VCaP (cell line): ENCODE measurements at regions not wholly inside any gene's neighbourhood (a gene's known extent, or its start where the extent isn't known, plus 50 kb on each side); places are given as distances from the start of the nearest gene placed in this dataset.

Experiments used
- H3K27ac ChIP-seq: fragments of 450-650 bp; 2 replicates; pipeline ENCODE4 v1.5.1; 2017
- TF ChIP-seq, protein P1 (sequence below): fragments of 450-650 bp; conservative IDR thresholded peaks from 2 replicates; pipeline ENCODE4 v1.5.1; 2017; ENCODE audit warnings: mild to moderate bottlenecking, moderate library complexity

DNA sequence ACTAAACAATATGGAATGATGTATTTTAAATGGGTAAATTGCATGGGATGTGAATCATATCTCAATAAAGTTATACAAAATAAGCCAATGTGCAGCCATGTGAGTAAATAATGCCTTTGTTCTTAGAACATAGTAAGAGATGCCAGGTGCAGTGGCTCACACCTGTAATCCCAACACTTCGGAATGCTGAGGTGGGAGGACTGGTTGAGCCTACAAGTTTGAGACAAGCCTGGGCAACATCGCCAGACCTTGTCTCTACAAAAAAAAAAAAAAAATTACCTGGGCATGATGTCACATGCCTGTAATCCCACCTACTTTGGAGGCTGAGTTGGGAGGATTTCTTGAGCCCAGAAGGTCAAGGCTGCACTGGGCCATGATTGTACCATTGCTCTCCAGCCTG lies 230.7 kb downstream of the RFC3 start:
- TF ChIP-seq, protein P1, sequence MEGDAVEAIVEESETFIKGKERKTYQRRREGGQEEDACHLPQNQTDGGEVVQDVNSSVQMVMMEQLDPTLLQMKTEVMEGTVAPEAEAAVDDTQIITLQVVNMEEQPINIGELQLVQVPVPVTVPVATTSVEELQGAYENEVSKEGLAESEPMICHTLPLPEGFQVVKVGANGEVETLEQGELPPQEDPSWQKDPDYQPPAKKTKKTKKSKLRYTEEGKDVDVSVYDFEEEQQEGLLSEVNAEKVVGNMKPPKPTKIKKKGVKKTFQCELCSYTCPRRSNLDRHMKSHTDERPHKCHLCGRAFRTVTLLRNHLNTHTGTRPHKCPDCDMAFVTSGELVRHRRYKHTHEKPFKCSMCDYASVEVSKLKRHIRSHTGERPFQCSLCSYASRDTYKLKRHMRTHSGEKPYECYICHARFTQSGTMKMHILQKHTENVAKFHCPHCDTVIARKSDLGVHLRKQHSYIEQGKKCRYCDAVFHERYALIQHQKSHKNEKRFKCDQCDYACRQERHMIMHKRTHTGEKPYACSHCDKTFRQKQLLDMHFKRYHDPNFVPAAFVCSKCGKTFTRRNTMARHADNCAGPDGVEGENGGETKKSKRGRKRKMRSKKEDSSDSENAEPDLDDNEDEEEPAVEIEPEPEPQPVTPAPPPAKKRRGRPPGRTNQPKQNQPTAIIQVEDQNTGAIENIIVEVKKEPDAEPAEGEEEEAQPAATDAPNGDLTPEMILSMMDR: no peak
- H3K27ac ChIP-seq: no peak overlapping the region

DNA sequence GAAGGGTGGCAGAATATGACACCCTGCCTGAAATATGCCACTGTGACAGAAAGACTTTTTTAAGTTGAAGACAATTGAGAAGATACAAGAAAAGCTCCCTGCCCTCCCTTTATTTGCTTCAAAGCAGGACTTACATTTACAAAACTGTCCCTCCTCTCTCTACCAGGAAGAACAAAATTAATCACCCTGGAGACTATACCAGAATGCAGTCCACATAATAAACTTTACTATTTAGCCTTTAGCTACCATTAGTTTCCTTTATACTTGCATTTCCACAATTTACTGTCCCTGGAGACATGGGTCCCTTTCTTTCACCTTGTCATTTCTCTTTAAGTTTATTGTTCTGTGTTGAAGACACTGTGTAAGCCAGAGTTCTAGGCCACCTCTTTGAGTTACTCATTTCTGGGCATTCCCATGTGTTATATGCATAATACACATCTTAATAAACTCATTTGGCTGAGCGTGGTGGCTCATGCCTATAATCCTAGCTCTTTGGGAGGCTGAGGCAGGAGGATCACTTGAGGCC lies 238.8 kb downstream of the RFC3 start:
- TF ChIP-seq, protein P1: no peak
- no peak overlapping the region for H3K27ac ChIP-seq

DNA sequence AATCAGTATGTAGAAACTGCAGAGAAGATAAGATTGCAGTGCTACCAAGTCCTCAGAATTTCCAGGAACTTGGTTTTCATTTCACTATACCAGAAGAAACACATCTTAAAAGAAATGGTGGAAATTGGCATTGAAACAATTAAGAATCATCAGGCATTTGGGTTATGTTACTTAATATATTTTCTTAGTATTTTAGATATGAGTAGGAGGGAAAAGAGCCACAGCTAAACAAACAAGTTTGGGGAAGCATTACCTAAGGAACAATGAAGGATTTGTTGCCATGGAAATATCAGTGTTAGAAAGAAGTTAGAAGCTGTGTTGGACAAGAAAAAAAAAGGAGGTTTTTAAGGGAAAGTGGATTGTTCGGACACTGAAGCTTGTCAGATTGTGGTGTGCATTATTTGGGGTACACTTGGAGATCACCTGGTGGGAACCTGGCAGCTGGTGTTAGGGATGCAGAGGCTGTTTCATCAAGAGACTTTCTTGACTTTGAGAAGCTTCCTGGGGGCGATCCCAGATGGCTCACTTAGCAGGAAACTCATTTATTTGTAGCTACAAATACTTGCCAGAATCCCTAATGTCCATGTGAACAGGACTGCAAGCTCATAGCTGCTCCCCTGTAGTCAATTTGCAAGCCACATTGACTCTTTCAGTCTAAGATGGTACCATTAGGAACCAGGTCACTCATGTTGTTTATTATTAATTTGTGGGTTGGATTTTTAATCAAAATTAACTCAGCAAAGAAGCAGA lies 246.7 kb downstream of the RFC3 start:
- no peak overlapping the region for H3K27ac ChIP-seq
- TF ChIP-seq, protein P1: no peak

DNA sequence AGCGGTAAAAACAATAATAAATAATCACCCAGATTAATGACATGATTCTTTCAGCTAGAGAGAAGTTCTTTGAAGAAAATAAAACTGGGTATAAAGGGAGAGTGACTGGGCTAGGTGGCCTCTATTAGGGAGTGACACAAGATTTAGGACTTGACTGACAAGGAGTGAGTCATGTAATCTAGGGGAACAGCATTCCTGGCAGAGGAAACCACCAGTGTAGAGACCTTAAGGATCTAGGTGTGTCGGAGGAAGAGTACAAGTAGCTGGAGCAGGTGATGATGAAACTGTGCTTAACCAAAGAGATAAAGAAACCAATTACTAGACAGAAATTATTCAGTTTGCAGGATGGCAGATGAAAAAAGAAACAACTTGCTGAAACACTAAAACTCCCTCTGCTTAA lies 248.0 kb downstream of the RFC3 start:
- TF ChIP-seq, protein P1: no peak
- H3K27ac ChIP-seq: no peak overlapping the region

DNA sequence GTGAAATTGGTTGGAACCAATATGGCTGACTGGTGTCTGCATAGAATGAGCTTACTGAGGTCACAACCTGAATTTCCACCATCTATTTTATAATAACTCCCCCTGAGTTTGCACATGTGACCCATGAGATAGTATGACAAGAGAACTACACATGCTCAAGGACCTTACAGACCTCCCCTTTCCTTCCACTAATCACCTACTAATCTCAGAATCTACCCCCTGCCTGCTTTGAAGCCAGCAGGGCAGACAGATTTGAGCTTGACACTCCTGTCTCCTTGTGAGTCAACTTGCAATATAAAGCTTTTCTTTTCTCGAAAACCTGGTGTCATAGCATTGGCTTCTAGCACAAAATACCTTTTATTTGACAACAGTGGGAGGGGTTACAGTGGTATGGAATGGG lies 248.4 kb downstream of the RFC3 start:
- no peak overlapping the region for H3K27ac ChIP-seq
- TF ChIP-seq, protein P1: no peak

DNA sequence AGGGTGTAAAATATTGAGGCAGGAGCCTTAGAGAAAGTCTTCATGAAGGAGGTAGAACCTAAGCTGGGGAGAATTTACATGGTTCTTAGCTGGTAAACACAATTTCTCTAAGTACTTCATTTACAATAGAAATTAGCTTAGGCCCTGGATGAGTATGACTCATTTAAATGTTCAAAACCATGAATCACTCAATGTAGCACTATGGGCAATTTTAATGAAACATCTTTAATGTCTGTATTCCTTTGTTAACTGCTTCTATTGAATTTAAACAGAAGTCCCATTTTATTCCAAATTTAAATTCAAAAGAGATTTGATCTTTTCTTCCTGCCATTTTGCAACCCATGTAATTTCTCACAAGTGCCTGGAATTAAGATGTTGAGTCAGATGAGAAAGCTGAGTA lies 252.1 kb downstream of the RFC3 start:
- H3K27ac ChIP-seq: no peak overlapping the region
- TF ChIP-seq, protein P1: no peak

DNA sequence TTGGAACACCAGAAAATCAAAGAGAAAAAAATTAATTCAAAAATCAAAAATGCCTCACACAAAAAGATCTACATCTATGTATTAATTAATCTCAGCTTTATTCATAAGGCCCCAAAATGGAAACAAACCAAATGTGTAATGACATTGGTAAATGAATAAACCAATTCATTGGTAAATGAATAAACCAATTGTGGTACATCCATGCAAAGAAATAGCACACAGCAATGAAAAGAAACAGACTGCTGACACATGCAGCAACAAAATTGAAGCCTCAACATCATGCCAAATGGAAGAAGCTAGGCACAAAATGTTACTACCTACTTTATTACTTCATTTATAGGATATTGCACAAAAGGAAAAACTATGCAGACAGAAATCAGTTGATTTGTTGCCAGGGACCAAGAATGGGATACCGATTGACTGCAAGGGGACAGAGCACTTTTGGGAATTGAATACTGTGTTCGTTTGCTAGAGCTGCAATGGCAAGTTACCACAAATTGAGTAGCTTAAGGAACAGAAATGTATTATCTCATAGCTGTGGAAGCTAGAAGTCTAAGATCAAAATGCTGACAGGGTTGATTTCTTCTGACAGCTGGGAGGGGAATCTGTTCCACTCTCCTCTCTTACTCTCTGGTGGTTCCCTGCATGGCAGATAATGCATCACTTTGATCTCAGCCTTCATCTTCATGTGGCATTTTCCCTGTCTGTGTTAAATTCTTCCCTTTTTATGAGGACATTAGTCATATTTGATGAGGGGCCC lies 252.8 kb downstream of the RFC3 start:
- TF ChIP-seq, protein P1: no peak
- no peak overlapping the region for H3K27ac ChIP-seq
